OCI-LY1 (cell line): ENCODE measurements at regions not wholly inside any gene's neighbourhood (a gene's known extent, or its start where the extent isn't known, plus 50 kb on each side); places are given as distances from the start of the nearest gene placed in this dataset.
"Not testable (repeated sequence)": the region's sequence is repeated elsewhere in the genome, so short reads cannot be mapped to it uniquely, and the experiment has no call there.

Source experiments
- H2AFZ ChIP-seq: fragments of 200-600 bp; sonication (generic), shearing (Covaris generic); 2 replicates; pipeline ENCODE4 v1.6.0; 2014; ENCODE audit warnings: antibody characterized with exemption, mild to moderate bottlenecking, low read length
- H3F3A ChIP-seq: fragments of 200-600 bp; sonication (generic), shearing (Covaris generic); 2 replicates; pipeline ENCODE4 v1.6.0; 2014; ENCODE audit warnings: mild to moderate bottlenecking, antibody characterized with exemption, low read length, moderate library complexity; ENCODE audit not compliant: insufficient read depth
- H3K27ac ChIP-seq: fragments of 200-600 bp; sonication (generic); 2 replicates; pipeline ENCODE4 v1.5.1; 2014; ENCODE audit warnings: low read length, mixed run types, mild to moderate bottlenecking, low read depth; ENCODE audit not compliant: poor library complexity, severe bottlenecking
- H3K27me3 ChIP-seq: fragments of 200-600 bp; sonication (generic); 2 replicates; pipeline ENCODE4 v1.6.0; 2014; ENCODE audit warnings: antibody characterized with exemption, mild to moderate bottlenecking, low read length, moderate library complexity; ENCODE audit not compliant: insufficient read depth
- H3K36me3 ChIP-seq: fragments of 200-600 bp; sonication (generic); 2 replicates; pipeline ENCODE4 v1.6.1; 2014; ENCODE audit warnings: mild to moderate bottlenecking, antibody characterized with exemption, low read length, moderate library complexity, mixed read lengths; ENCODE audit not compliant: insufficient read depth
- H3K4me1 ChIP-seq: fragments of 200-600 bp; sonication (generic); 2 replicates; pipeline ENCODE4 v1.5.1; 2014; ENCODE audit warnings: mild to moderate bottlenecking, low read length, moderate library complexity; ENCODE audit not compliant: insufficient read depth, severe bottlenecking
- H3K4me2 ChIP-seq: fragments of 200-600 bp; sonication (generic), shearing (Covaris generic); 2 replicates; pipeline ENCODE4 v1.6.1; 2014; ENCODE audit warnings: low read length
- H3K4me3 ChIP-seq: fragments of 200-600 bp; sonication (generic); 2 replicates; pipeline ENCODE4 v1.5.1; 2014; ENCODE audit warnings: low read length, low read depth, mild to moderate bottlenecking, mixed read lengths; ENCODE audit not compliant: poor library complexity, severe bottlenecking
- H3K79me2 ChIP-seq: fragments of 200-600 bp; shearing (Covaris generic); 2 replicates; pipeline ENCODE4 v1.6.1; 2016; ENCODE audit warnings: mixed run types, low read length, mixed read lengths; ENCODE audit not compliant: insufficient read depth
- H3K9ac ChIP-seq: fragments of 200-600 bp; sonication (generic), shearing (Covaris generic); 2 replicates; pipeline ENCODE4 v1.6.1; 2014; ENCODE audit warnings: mild to moderate bottlenecking, low read length, mixed read lengths
- H3K9me2 ChIP-seq: fragments of 200-600 bp; sonication (generic), shearing (Covaris generic); 2 replicates; pipeline ENCODE4 v1.6.1; 2014; ENCODE audit warnings: low read depth, mild to moderate bottlenecking, low read length, mixed read lengths
- H3K9me3 ChIP-seq: fragments of 200-600 bp; shearing (Covaris generic); 2 replicates; pipeline ENCODE4 v1.6.1; 2014; ENCODE audit warnings: low read length, mixed read lengths
- H4K20me1 ChIP-seq: fragments of 200-600 bp; sonication (generic), shearing (Covaris generic); 2 replicates; pipeline ENCODE4 v1.6.0; 2016; ENCODE audit warnings: mild to moderate bottlenecking, low read length; ENCODE audit not compliant: insufficient read depth
- CTCF ChIP-seq: fragments of 200-600 bp; sonication (generic), shearing (Covaris generic); IDR thresholded peaks from 2 replicates; pipeline ENCODE4 v1.5.1; 2017; ENCODE audit warnings: mild to moderate bottlenecking, antibody characterized with exemption, low read length, moderate library complexity, mixed read lengths
- EZH2 ChIP-seq: fragments of 200-600 bp; sonication (generic), shearing (Covaris generic); IDR thresholded peaks from 2 replicates; pipeline ENCODE4 v1.8.0; 2017; ENCODE audit warnings: borderline replicate concordance, mixed run types, mild to moderate bottlenecking, antibody characterized with exemption, low read length, moderate library complexity, mixed read lengths

- H3K36me3 ChIP-seq, result no peaks in the 10 kb centered on the region
- no peak overlapping the region for H2AFZ ChIP-seq
- H3K79me2 ChIP-seq, result no peaks in the 10 kb centered on the region
- no peaks in the 10 kb centered on the region for H3K27me3 ChIP-seq
- H3K4me3 ChIP-seq, result no peak overlapping the region
- H3F3A ChIP-seq, result no peaks in the 10 kb centered on the region
- H3K9me3 ChIP-seq, result no peaks in the 10 kb centered on the region
- H3K9ac ChIP-seq, result no peak overlapping the region
- no peaks in the 10 kb centered on the region for H3K9me2 ChIP-seq
- no peak overlapping the region for H3K4me2 ChIP-seq
- no peaks in the 10 kb centered on the region for H4K20me1 ChIP-seq
- H3K4me1 ChIP-seq, result no peaks in the 10 kb centered on the region
- TF ChIP-seq CTCF (no peak), EZH2 (no peak)
- no peak overlapping the region for H3K27ac ChIP-seq
Observed at GRCh38 chr1:64404202-64404601, 65.7 kb upstream of the CACHD1 start.

GRCh38 chr1:64405833-64406232 is 64.1 kb upstream of the CACHD1 start:
- H3K79me2 ChIP-seq, result no peaks in the 10 kb centered on the region
- TF ChIP-seq CTCF (no peak), EZH2 (no peak)

GRCh38 chr1:64410217-64410616 is 59.7 kb upstream of the CACHD1 start:
- H3K9me3 ChIP-seq, result no peaks in the 10 kb centered on the region

More at GRCh38 chr1:64405833-64406232, 64.1 kb upstream of the CACHD1 start:
- H3K27ac ChIP-seq, result no peak overlapping the region
- H2AFZ ChIP-seq, result no peak overlapping the region
- no peak overlapping the region for H3K4me3 ChIP-seq
- no peaks in the 10 kb centered on the region for H3K36me3 ChIP-seq
- H3K9me3 ChIP-seq, result no peaks in the 10 kb centered on the region
- no peaks in the 10 kb centered on the region for H3K4me1 ChIP-seq
- H3K27me3 ChIP-seq, result no peaks in the 10 kb centered on the region
- H3K9ac ChIP-seq, result no peak overlapping the region
- H3K4me2 ChIP-seq, result no peak overlapping the region
- H3K9me2 ChIP-seq, result no peaks in the 10 kb centered on the region
- H4K20me1 ChIP-seq, result no peaks in the 10 kb centered on the region
- no peaks in the 10 kb centered on the region for H3F3A ChIP-seq

GRCh38 chr1:64414855-64415546 is 54.9 kb upstream of the CACHD1 start:
- not testable (repeated sequence) for H3K4me1 ChIP-seq, H3K79me2 ChIP-seq, H3F3A ChIP-seq, H3K36me3 ChIP-seq, H3K27me3 ChIP-seq, H3K4me3 ChIP-seq, H2AFZ ChIP-seq, H3K9me3 ChIP-seq, H4K20me1 ChIP-seq, H3K27ac ChIP-seq, H3K9me2 ChIP-seq, H3K9ac ChIP-seq, H3K4me2 ChIP-seq

More at GRCh38 chr1:64410217-64410616, 59.7 kb upstream of the CACHD1 start:
- Histone ChIP-seq H3K27ac (no peak overlapping the region), H3K4me3 (no peak overlapping the region), H3K4me1 (no peaks in the 10 kb centered on the region), H3K79me2 (no peaks in the 10 kb centered on the region), H3K27me3 (no peaks in the 10 kb centered on the region), H3K4me2 (no peak overlapping the region), H3K36me3 (no peaks in the 10 kb centered on the region), H3K9me2 (no peaks in the 10 kb centered on the region), H4K20me1 (no peaks in the 10 kb centered on the region), H2AFZ (no peak overlapping the region), H3F3A (no peaks in the 10 kb centered on the region), H3K9ac (no peak overlapping the region)
- TF ChIP-seq EZH2 (no peak), CTCF (no peak)
